GM18909 (cell line): ENCODE measurements at regions not wholly inside any gene's neighbourhood (a gene's known extent, or its start where the extent isn't known, plus 50 kb on each side); places are given as distances from the start of the nearest gene placed in this dataset.
A peak's percentile ranks its signal among the peaks of the same experiment; 100 is the strongest.

Experiments
- ATAC-seq: cut with Tn5 transposase; IDR thresholded peaks from one replicate; pipeline ENCODE4 v1.9.1; 2021; ENCODE audit warnings: mild to moderate bottlenecking; ENCODE audit not compliant: unreplicated experiment, poor library complexity

DNA sequence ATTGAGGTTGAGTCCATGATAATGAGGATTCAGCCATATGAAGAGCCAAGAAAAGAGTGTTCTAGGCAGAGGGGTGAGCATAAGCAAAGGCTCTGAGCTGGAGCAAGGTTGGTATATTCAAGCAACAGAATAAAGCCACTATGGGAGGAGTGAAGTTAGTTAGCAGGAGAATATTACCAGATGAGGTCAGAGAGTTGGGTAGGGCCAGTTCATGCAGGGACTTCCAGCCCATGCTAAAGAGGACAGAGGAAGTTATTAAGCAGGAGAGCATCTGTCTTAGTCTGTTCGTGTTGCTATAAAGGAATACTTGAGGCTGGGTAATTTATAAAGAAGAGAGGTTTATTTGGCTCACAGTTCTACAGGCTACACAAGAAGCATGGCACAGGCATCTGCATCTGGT is 57.1 kb upstream of the ATG10 start:
- no peak for ATAC-seq

DNA sequence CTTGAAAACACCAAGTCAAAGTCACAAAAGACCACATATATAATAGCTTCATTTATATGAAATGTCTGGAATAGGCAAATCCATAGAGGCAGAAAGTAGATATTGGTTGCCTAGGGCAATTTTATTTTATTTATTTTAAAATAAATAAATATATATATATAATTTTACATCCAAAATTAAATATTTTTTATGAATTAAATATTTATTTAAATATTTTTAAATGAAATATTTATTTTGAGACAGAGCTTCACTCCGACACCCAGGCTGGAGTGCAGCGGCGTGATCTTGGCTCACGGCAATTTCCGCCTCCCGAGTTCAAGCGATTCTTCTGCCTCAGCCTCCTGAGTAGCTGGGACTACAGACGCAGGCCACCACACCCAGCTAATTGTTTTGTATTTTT is 58.9 kb upstream of the ATG10 start:
- no peak for ATAC-seq

DNA sequence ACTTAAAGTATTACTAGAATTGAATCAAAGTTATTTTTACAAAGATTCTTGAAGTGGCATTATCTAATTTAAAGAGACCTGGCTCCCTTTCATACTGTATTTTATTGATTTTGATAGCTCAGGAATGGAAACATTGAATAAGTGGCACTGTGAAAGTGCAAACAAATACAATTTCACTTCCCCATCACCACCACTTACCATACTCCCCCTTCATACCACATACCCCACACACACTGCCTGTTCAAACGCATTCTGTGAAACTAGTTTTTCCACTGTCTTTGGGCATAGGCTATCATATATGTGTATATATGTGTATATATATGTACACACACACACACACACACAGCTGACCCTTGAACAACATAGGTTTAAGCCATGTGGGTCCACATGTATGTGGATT is 62.1 kb upstream of the ATG10 start:
- ATAC-seq: peak; percentile 80

DNA sequence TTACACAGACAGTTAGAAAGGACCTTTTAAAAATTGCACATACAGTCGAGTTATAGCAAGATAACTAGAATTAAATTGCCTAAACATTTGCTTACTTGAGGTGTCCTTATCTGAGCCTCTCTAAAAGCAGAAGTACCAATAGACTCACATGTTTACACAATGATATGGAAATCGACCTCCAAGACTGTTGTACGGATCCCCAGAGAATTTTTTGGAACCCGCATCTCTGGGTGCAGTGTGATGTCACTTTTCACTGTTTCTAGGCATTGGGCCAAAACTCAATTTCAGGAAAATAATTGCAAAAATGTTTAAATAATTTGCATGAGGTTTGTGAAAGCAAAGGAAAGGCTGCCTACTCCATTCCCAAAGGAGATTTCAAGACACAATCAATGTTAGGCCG is 63.1 kb upstream of the ATG10 start:
- no peak for ATAC-seq

DNA sequence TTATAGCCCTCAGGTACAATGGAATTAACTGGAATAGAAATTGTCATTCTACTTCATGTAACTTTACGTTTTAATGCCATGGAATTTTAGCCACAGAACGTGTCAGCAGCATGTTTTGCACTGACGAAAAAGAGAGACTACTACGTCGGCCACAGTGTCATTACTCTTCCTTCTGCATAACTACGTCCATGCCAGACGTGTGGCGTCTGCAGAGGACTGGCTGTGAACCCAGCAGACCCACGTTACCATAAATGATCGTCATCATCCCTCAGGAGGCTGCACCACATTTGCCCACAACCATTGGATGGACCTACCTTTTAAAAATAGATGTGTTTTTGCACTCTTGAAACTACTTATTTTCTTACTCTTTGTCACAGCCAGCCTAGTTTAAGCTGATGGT is 63.8 kb upstream of the ATG10 start:
- no peak for ATAC-seq

DNA sequence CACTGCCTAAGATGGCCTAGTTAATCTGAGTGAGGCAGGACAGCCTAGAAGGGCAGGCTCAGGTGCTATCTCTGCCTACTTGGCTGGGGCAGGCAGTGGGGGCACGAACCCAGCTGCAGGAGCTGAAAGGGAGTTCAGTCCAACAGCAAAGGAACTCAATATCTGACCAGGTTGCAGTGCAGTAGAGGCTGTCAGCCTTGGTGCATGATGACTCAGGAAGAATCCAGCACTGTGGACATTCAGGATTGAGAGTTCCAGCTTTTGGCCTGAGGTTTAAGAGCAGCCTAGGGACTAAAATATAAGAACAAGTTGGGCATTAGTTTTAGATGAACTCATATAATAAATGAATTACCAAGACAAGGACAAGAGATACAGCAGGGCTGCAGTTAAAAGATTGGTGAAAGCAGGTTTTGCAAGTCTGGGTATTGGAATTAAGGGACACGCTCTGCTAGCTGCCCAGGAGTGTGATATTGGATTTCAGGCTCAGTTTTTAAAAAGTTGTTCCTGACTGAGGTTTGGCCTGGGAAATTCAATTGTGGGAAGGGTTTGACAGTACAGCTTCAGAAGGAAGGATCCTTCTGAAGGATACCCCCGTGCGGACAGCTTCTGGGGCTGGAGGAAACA is 64.7 kb upstream of the ATG10 start:
- ATAC-seq: no peak

DNA sequence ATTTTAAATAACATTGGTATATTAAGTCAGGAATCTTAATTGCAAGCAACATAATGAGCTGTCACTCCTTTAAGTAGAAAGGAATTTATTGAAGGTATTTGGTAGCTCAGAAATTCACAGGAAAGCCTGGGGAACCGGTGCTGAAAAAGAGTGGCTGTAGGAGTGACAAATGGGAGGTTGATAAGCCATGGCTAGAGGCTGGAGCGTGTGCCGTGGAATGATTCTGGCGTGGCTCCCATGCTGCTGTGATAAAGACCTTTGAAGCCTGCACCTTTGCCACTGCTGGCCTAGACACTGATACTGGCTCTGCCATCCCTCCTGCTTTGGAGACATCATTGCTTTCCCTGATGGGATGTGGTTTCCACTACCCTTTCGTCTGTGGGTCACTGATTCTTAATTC is 65.7 kb upstream of the ATG10 start:
- no peak for ATAC-seq

DNA sequence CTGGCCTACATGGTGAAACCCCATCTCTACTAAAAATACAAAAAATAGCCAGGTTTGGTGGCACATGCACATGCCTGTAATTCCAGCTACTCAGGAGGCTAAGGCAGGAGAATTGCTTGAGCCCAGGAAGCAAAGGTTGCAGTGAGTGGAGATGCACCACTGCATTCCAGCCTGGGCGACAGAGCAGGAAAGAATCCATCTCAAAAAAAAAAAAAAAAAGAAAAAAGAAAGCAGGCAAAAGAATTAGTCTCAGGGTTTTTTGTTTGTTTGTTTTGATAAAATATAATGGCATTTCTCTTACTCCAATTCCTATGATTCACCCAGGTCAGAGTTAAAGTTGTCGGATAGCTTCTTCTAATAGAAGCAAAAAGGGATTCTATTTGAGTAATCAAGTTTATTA is 67.0 kb upstream of the ATG10 start:
- ATAC-seq: no peak

DNA sequence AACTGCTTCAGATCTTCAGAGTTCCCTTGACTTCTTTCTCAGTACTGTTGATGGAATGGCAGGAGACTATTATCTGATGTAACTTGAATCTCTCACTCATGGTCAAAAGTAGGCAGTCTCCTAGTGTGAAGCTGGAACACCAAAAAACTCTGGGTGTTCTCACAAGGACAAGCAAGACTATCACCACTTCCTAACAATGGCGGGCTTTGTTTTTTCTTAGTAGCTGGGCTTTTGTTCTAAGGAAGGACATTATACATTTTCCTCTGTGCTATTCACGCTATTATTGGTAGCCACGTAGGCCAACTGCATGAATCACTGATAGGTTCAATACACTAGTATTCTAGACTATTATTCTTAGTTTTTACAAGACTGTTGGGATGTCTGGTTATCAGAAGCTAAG is 67.7 kb upstream of the ATG10 start:
- no peak for ATAC-seq

DNA sequence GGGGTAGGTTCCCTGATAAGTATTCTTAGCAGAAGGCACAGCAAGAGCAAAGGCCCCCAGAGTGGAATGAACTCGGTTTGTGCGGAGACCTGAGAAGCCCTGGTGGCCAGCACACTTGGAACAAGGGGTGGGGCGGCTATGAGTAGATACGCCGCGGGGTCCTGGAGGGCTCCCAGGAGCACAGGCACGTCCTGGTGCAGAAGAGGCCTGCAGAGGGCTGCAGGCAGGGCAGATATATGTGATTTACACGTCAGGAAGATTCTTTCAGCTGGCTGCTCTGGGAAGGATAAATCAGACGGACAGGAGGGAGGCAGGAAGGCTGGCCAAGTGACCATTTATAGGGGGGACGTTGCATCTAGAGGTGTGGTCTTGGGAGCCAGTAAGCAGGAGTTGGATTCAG is 70.2 kb upstream of the ATG10 start:
- ATAC-seq: no peak

DNA sequence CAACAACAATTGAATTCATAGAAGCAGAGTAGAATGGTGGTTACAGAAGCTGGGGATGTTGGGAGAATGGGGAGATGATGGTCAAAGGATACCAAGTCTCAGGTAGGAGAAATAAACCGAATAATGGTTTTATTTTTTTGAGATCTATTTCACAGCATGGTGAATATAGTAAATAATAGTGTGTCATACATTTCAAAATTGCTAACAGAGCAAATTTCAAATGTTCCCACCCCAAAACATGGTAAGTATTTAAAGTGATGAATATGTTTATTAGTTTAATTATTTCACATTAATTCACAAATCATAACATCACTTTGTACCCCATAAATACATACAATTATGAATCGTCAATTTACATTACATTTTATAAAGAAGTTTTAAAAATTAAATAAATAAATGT is 72.7 kb upstream of the ATG10 start:
- no peak for ATAC-seq

DNA sequence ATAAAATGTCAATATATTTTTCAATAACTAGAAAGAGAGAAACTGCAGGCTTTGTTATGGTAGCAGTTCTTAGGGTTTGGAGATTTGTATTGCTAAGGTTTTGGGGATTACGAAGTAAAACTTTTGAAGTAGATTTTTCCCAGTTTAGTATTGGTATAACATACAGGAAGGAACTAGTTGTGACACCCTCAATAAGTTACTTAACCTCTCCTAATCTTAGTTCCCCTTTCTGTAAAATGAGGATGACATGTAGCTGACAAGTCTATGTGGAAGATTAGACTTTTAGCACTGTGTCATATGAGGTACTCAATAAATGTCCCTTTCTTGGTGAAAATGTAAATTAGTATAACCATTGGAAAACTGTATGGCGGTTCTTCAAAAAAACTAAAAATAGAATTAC is 73.4 kb upstream of the ATG10 start:
- ATAC-seq: no peak

DNA sequence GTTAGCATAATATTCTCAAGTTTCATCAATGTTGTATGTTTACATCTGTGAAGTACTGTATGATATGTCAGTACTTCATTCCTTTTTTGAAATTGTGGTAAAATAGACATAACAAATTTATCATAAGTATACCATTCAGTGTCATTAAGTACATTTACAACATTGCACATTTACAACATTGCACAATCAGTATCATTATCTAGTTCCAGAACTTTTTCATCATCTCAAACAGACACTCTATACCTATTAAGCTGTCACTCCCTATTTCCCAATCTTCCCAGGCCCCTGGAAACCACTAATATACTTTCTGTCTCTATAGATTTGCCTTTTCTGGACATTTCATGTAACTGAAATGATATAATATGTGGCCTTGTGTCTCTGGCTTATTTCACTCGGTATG is 75.1 kb upstream of the ATG10 start:
- ATAC-seq: no peak

DNA sequence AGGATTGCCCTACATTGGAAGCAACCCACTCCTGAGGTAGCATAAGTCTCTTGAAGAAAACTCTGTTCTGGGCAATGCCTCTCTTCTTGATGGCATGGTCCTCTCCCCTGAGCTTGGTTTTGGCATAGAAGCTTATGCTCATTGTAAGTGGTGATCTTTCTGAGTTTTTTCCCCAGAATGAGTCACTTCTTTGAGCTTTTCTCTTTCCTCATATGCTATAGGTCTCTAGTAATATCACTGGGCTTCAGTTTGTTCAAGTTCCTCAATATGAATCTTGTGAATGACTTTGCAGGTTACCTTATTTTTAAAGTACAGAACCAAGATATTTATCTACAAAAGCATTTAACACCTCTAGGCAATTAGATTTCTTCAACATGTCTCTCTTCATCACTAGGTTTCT is 76.5 kb upstream of the ATG10 start:
- ATAC-seq: no peak

DNA sequence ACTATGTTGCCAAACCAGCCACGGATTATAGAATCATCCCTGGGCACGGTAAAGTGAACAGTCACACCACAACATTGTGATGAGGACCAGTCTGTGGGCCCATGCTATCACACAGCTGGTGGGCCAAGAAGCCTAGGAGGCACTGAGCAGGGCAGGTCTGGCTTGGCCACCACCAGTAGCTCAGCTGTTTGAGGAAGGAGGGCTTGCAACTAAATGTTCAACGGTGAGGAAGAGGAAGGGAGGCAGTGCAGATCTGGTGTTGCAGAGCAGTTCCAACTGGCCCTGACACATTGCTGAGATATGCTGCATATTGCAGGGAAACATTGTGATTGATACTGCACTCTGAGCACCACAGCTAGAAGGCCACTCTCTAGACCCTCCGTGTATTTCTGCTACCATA is 77.9 kb upstream of the ATG10 start:
- ATAC-seq: no peak

DNA sequence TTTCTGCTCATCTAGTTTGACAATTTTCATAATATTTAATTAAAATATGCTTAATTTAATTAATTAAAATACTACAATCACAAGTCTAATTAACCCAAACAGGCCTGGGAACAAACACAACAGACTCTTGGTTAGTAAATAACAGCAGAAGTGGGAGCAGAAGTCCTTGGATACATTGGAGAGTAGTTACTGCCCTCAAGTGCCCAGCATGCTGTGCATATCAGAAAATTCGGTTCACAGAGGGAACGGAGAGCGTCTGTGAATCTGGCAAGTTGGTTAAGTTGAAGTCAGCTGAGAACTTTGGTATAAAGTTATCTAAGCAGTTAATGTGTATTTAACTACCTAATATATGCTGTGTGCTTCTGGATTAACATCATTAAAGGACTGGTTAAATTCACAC is 87.0 kb upstream of the ATG10 start:
- no peak for ATAC-seq

DNA sequence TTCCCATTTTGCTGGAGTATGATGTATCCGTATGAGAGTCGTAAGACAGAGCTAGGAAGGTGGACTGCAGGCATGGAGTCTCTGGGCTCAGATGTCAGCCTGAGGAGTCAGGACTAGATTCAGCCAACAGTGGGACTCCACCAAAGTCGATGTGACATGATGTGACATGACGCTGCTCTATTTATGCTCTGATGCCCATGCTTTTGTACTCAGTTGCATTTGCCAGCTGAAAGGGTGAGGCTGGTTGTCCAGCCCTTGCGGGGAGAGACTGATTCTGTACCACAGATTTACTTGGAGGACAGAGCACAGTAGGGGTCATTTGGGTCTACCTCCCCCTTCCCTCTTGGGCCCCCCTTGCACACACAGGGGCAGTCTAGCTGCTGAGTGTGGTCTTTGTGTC is 88.5 kb upstream of the ATG10 start:
- ATAC-seq: no peak

DNA sequence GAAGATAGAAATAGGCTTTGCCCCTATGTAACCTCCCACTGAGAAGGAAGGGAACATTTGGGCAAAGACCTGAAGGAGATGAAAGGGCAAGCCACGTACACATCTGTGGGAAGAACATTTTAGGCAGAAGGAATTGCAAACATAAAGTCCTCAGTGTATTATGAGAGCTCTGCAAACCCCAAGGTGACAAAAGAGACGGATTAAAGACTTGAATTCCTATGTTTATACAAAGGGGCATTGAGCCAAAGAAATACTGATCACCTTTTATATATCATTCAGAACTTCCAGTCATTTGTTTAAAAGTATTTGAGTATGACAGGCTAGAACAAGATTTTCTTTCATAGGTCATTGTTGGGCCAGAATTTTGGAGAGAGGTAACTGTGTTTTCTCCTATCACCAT is 90.2 kb upstream of the ATG10 start:
- ATAC-seq: no peak

DNA sequence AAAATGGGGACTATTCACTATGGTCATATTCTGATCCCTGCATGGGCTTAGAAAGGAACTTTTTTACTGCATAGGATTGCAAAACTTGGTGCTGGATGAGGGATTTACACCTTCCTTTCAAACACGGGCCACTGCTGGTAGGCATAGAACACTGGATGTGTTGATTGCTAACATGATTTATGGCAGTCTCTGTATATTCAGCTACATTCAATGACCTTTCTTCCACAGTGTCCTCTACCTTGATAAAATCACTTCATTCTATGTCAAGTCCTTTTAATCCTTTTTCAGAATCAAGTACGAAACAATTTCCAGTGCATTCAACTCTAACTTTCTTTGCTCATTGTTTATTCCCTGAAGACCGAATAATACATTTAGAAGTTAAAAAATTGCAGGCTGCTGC is 91.9 kb upstream of the ATG10 start:
- no peak for ATAC-seq

DNA sequence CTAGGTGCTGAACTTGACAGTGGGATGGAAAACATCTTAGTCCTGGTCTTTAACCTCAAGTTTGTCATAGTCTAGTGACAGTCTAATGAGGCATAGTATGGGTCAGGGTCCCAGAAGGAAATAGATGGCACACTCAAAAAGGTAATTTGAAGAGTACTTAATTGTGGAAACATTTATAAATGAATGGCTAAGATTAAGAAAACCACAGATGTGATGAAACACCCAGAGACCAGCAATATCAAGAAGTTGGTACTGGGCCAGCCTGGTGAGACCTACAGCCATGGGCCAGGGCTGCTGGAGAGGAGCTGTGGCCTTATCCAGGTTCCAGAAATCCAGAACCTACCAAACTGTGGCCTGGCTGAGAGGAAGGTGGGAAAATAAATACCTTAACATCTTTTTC is 93.5 kb upstream of the ATG10 start:
- no peak for ATAC-seq

DNA sequence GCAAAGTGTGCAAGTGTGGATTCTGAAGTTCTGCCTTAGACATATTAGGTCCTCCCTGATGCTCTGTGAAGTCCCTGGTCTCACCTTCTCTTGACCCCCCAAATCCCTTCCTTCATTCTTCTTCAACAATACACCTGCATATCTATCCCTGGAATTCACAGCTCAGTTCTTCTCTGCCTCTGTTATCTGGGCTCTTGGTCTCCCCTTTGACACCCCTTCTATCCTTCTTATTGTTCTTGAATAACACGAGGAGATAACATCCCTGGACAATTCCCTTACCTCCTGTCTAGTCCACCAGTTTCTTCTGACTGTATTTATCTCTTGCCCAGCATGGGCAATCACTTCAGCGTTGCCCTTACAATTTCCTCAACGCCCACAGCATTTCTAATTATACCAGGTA is 104.8 kb upstream of the ATG10 start:
- ATAC-seq: no peak

DNA sequence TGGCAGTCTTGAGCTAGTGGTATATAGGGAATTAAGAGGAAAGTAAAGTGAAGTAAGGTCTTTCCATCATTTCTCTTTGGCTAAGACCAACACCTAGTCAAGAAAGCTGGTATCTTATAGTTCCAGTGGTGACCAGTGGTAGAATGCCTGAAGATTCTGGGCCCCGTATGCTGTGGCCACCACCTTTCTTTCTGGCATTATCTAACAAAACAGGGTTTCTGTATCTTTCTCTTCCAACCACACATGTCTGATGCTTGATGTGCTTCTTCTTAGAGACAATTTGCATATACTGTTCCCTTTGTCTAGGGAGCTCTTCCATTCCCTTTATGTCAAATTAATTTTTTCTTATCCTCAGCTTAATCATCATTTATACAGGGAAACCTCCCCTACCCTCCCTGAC is 109.9 kb upstream of the SSBP2 start:
- ATAC-seq: no peak

DNA sequence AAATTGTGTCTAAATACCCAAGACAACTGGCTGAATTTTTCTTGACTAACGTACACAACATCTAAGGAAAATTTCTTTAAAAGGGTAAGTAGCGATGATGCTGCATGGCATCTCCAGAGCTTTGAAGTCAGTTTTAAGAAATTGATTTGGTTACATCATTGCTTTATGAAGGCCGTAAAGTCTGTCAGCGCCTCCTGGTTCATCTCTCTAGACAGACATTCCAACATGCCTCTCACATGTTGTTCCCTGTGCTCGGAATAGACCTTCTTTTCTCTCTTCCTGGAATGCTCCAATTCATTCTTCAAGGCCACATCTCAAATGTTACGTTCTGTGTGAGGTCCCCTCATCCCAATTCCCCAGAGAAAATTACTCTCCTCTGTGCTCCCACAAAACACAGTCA is 108.7 kb upstream of the SSBP2 start:
- no peak for ATAC-seq
